ENCODE measurements at regions not wholly inside any gene's neighbourhood (a gene's known extent, or its start where the extent isn't known, plus 50 kb on each side); places are given as distances from the start of the nearest gene placed in this dataset.

- TF ChIP-seq FOXP4 (CRISPR knock-in tag; IDR thresholded peaks at IDR 0.05) (no peak), ATF6 (CRISPR knock-in tag; IDR thresholded peaks at IDR 0.05) (no peak), ERG (CRISPR knock-in tag; IDR thresholded peaks at IDR 0.05) (no peak), ZNF396 (CRISPR knock-in tag; IDR thresholded peaks at IDR 0.05; ENCODE audit: borderline replicate concordance) (no peak), SP1 (CRISPR knock-in tag; conservative IDR thresholded peaks at IDR 0.05) (no peak)
Observed at GRCh38 chr10:4626919-4627318, 199.1 kb upstream of the AKR1E2 start (continued).

- CTCF ChIA-PET, result no interaction called here
- Mint-ChIP-seq H3K27me3 (ENCODE audit: low read depth) (no peaks in the 10 kb centered on the region), H3K4me1 (peaks cover 7% of the 10 kb centered on the region), H3K27ac (no peak overlapping the region), H3K36me3 (peaks cover 11% of the 10 kb centered on the region), H3K9me3 (peaks cover 24% of the 10 kb centered on the region), H3K4me3 (no peak overlapping the region)
- ATAC-seq, result no peak
- POLR2A ChIA-PET, result no interaction called here
- DNase-seq (ENCODE audit: low spot score), result no peak
- TF ChIP-seq OVOL2 (CRISPR knock-in tag; IDR thresholded peaks at IDR 0.05; ENCODE audit: borderline replicate concordance) (no peak), ATF1 (CRISPR knock-in tag; IDR thresholded peaks at IDR 0.05) (no peak), ARID4B (CRISPR knock-in tag; IDR thresholded peaks at IDR 0.05; ENCODE audit: borderline replicate concordance) (no peak), TP53 (CRISPR knock-in tag; IDR thresholded peaks at IDR 0.05) (no peak), PRRX2 (CRISPR knock-in tag; IDR thresholded peaks at IDR 0.05) (no peak), ZNF317 (CRISPR knock-in tag; IDR thresholded peaks at IDR 0.05; ENCODE audit: borderline replicate concordance, low read depth) (no peak), AR (CRISPR knock-in tag; IDR thresholded peaks at IDR 0.05) (no peak), MAX (CRISPR knock-in tag; IDR thresholded peaks at IDR 0.05) (no peak), ZNF532 (CRISPR knock-in tag; IDR thresholded peaks at IDR 0.05; ENCODE audit: borderline replicate concordance) (no peak), USF2 (CRISPR knock-in tag; IDR thresholded peaks at IDR 0.05) (no peak), ZMAT4 (CRISPR knock-in tag; IDR thresholded peaks at IDR 0.05) (no peak)
Observed at GRCh38 chr10:4623757-4624420, 202.1 kb upstream of the AKR1E2 start.
